ENCODE measurements at regions not wholly inside any gene's neighbourhood (a gene's known extent, or its start where the extent isn't known, plus 50 kb on each side); places are given as distances from the start of the nearest gene placed in this dataset.

DNA sequence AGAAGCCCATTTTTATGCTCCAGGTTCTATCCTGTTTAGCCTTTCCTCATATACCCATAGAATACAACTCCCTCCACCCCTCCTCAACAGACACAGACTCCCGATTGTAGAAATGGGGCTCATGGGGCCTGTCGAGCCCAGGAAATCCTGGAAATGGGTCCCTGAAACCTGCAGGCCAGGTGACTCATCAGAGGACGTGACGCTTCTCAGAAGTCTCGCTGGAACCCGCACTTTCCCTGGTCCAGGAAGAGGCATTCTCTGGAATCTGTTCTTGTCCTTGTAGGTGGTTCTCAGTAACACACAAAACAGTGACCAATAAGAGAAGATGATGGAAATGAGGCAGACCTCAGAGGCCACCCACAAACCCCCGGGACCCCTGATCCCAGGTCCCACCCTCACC is 244.8 kb upstream of the PPP2R2D start:
- TF ChIP-seq, protein P1, sequence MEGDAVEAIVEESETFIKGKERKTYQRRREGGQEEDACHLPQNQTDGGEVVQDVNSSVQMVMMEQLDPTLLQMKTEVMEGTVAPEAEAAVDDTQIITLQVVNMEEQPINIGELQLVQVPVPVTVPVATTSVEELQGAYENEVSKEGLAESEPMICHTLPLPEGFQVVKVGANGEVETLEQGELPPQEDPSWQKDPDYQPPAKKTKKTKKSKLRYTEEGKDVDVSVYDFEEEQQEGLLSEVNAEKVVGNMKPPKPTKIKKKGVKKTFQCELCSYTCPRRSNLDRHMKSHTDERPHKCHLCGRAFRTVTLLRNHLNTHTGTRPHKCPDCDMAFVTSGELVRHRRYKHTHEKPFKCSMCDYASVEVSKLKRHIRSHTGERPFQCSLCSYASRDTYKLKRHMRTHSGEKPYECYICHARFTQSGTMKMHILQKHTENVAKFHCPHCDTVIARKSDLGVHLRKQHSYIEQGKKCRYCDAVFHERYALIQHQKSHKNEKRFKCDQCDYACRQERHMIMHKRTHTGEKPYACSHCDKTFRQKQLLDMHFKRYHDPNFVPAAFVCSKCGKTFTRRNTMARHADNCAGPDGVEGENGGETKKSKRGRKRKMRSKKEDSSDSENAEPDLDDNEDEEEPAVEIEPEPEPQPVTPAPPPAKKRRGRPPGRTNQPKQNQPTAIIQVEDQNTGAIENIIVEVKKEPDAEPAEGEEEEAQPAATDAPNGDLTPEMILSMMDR (IDR thresholded peaks at IDR 0.05): no peak
- no peak for TF ChIP-seq POLR2A (IDR thresholded peaks at IDR 0.05)

Data from uterus (tissue), 2 donors.